Mesothelial cell of epicardium (in vitro differentiated cells): ENCODE measurements at regions not wholly inside any gene's neighbourhood (a gene's known extent, or its start where the extent isn't known, plus 50 kb on each side); places are given as distances from the start of the nearest gene placed in this dataset.
"Not testable (repeated sequence)": the region's sequence is repeated elsewhere in the genome, so short reads cannot be mapped to it uniquely, and the experiment has no call there.

Experiments
- DNase-seq, 2 experiments: peaks; one replicate each; pipeline ENCODE4 v3.0.0; 2021; ENCODE audit warnings: low spot score in 2 of 2; ENCODE audit not compliant: unreplicated experiment in 2 of 2
- H3K27ac Mint-ChIP-seq: 2 replicates; pipeline ENCODE4 v1.8.0; 2021; ENCODE audit warnings: mixed read lengths
- H3K27me3 Mint-ChIP-seq: 2 replicates; pipeline ENCODE4 v1.8.0; 2021; ENCODE audit warnings: low read depth, mixed read lengths
- H3K36me3 Mint-ChIP-seq: 2 replicates; pipeline ENCODE4 v1.8.0; 2021; ENCODE audit warnings: mixed read lengths
- H3K4me1 Mint-ChIP-seq: 2 replicates; pipeline ENCODE4 v1.8.0; 2021; ENCODE audit warnings: mixed read lengths
- H3K4me3 Mint-ChIP-seq: 2 replicates; pipeline ENCODE4 v1.8.0; 2021; ENCODE audit warnings: mild to moderate bottlenecking, moderate library complexity, mixed read lengths
- H3K9me3 Mint-ChIP-seq: 2 replicates; pipeline ENCODE4 v1.8.0; 2021; ENCODE audit warnings: mixed read lengths
- CTCF ChIP-seq: fragments of 200-600 bp; sonication (generic); IDR thresholded peaks from one replicate; pipeline ENCODE4 v1.5.0; 2021; ENCODE audit warnings: antibody characterized with exemption; ENCODE audit not compliant: unreplicated experiment

- Mint-ChIP-seq H3K27me3 (no peaks in the 10 kb centered on the region), H3K36me3 (no peaks in the 10 kb centered on the region), H3K4me3 (no peak overlapping the region), H3K9me3 (peaks cover 6% of the 10 kb centered on the region), H3K27ac (no peak overlapping the region), H3K4me1 (no peaks in the 10 kb centered on the region)
- no peak for TF ChIP-seq CTCF
- no peak for DNase-seq
Observed at GRCh38 chr14:39666386-39666785, 234.2 kb upstream of the FBXO33 start.

- TF ChIP-seq CTCF, result no peak
- peaks cover 1% of the 10 kb centered on the region for H3K36me3 Mint-ChIP-seq
- H3K27me3 Mint-ChIP-seq, result no peaks in the 10 kb centered on the region
- no peak overlapping the region for H3K4me3 Mint-ChIP-seq
- H3K4me1 Mint-ChIP-seq, result no peaks in the 10 kb centered on the region
- H3K27ac Mint-ChIP-seq, result no peak overlapping the region
- peaks cover 6% of the 10 kb centered on the region for H3K9me3 Mint-ChIP-seq
- no peak for DNase-seq
Observed at GRCh38 chr14:39665075-39665475, 232.8 kb upstream of the FBXO33 start.

GRCh38 chr14:39664646-39665045, 232.4 kb upstream of the FBXO33 start:
- Mint-ChIP-seq H3K27ac (no peak overlapping the region), H3K9me3 (peaks cover 6% of the 10 kb centered on the region)
- no peak for TF ChIP-seq CTCF

GRCh38 chr14:39641224-39641623, 209.0 kb upstream of the FBXO33 start:
- Mint-ChIP-seq H3K36me3 (no peaks in the 10 kb centered on the region), H3K27me3 (no peaks in the 10 kb centered on the region), H3K4me3 (no peak overlapping the region), H3K27ac (no peak overlapping the region), H3K9me3 (peaks cover 20% of the 10 kb centered on the region), H3K4me1 (no peaks in the 10 kb centered on the region)
- no peak for TF ChIP-seq CTCF
- no peak for DNase-seq

More at GRCh38 chr14:39664646-39665045, 232.4 kb upstream of the FBXO33 start:
- Mint-ChIP-seq H3K27me3 (no peaks in the 10 kb centered on the region), H3K4me3 (no peak overlapping the region), H3K36me3 (peaks cover 1% of the 10 kb centered on the region), H3K4me1 (no peaks in the 10 kb centered on the region)
- DNase-seq, result no peak

GRCh38 chr14:39639009-39639408, 206.8 kb upstream of the FBXO33 start:
- not testable (repeated sequence) for H3K4me3 Mint-ChIP-seq

GRCh38 chr14:39628087-39628486, 195.9 kb upstream of the FBXO33 start:
- H3K27ac Mint-ChIP-seq, result peak overlapping the region; percentile 61
- peaks cover 16% of the 10 kb centered on the region for H3K4me1 Mint-ChIP-seq
- H3K36me3 Mint-ChIP-seq, result peaks cover 7% of the 10 kb centered on the region
- TF ChIP-seq CTCF, result no peak
- H3K4me3 Mint-ChIP-seq, result no peak overlapping the region
- H3K9me3 Mint-ChIP-seq, result peaks cover 21% of the 10 kb centered on the region
- no peaks in the 10 kb centered on the region for H3K27me3 Mint-ChIP-seq
- no peak for DNase-seq

More at GRCh38 chr14:39639009-39639408, 206.8 kb upstream of the FBXO33 start:
- H3K27ac Mint-ChIP-seq, H3K4me1 Mint-ChIP-seq, H3K27me3 Mint-ChIP-seq, DNase-seq, H3K36me3 Mint-ChIP-seq: not testable (repeated sequence)
- peaks cover 21% of the 10 kb centered on the region for H3K9me3 Mint-ChIP-seq
